ENCODE measurements at regions not wholly inside any gene's neighbourhood (a gene's known extent, or its start where the extent isn't known, plus 50 kb on each side); places are given as distances from the start of the nearest gene placed in this dataset.

- TF ChIP-seq CTCF (conservative IDR thresholded peaks at IDR 0.05), result peak; percentile 37; the same call in 2 of the 3 replicates
- WGBS (ENCODE audit: extremely low coverage, insufficient read length, low lambda C conversion rate), result no CpG with 5 or more reads among the region's 6 CpGs
- no peaks in the 10 kb centered on the region for H3K36me3 Mint-ChIP-seq (ENCODE audit: insufficient read depth in 1 of 3, low read depth in 3 of 3)
- Histone ChIP-seq H3K23me2 (ENCODE audit: insufficient read length, low read depth, low read length, poor library complexity, severe bottlenecking) (no peaks in the 10 kb centered on the region), H3K27me3 (ENCODE audit: insufficient read depth, low read length) (no peaks in the 10 kb centered on the region), H3K18ac (ENCODE audit: insufficient read length, low read depth, low read length) (no peak overlapping the region), H3K9me3 (ENCODE audit: control insufficient read depth, low read depth, low read length) (no peaks in the 10 kb centered on the region), H2BK5ac (ENCODE audit: insufficient read length, low read length) (no peak overlapping the region), H4K91ac (ENCODE audit: insufficient read length, low read depth, low read length) (no peak overlapping the region), H4K20me1 (ENCODE audit: control insufficient read depth, insufficient read depth, insufficient read length) (no peaks in the 10 kb centered on the region), H2BK12ac (ENCODE audit: insufficient read length, low read depth, low read length) (no peak overlapping the region), H3T11ph (ENCODE audit: low read length) (no peak overlapping the region), H2BK120ac (ENCODE audit: low read depth, low read length, poor library complexity, severe bottlenecking) (no peak overlapping the region), H3K23ac (ENCODE audit: insufficient read length, low read depth, low read length) (no peak overlapping the region), H3K14ac (ENCODE audit: insufficient read depth, low read length) (no peak overlapping the region), H4K5ac (ENCODE audit: insufficient read length, low read depth, low read length) (no peak overlapping the region), H3K79me1 (ENCODE audit: insufficient read depth, low read depth, low read length, poor library complexity, severe bottlenecking) (no peaks in the 10 kb centered on the region), H2BK15ac (ENCODE audit: low read depth, low read length) (no peak overlapping the region), H2BK20ac (ENCODE audit: low read depth, low read length, poor library complexity, severe bottlenecking) (no peak overlapping the region), H3K9ac (ENCODE audit: extremely low read depth, insufficient read length, low read length) (no peak overlapping the region), H3K4ac (ENCODE audit: low read depth, low read length) (no peak overlapping the region), H3K4me1 (ENCODE audit: insufficient read depth, low read length) (no peaks in the 10 kb centered on the region), H3K27ac (ENCODE audit: insufficient read length, low read depth, low read length) (no peak overlapping the region), H2AFZ (ENCODE audit: low read length) (no peak overlapping the region), H3K4me2 (ENCODE audit: insufficient read depth, insufficient read length, low read length) (no peak overlapping the region), H3K56ac (ENCODE audit: insufficient read length, low read depth, low read length) (no peak overlapping the region), H4K8ac (replicated peaks; ENCODE audit: insufficient read length, low read depth, low read length) (no peak overlapping the region), H3K79me2 (ENCODE audit: insufficient read depth, low read length) (no peaks in the 10 kb centered on the region), H2AK5ac (ENCODE audit: insufficient read length, low read length) (no peak overlapping the region)
- no peaks in the 10 kb centered on the region for H3K9me3 Mint-ChIP-seq
- no peak overlapping the region for H3K4me3 Mint-ChIP-seq
- H3K4me1 Mint-ChIP-seq, result peaks cover 13% of the 10 kb centered on the region in 2 experiments
- DNase-seq, result peak; percentile 66
- H3K27me3 Mint-ChIP-seq (ENCODE audit: low read depth), result no peaks in the 10 kb centered on the region
- peak overlapping the region in 2 of 3 experiments; percentile 7 to 31; a peak in 1 of 7 replicates for H3K27ac Mint-ChIP-seq
These were observed 344.1 kb upstream of the LMO3 start for GRCh38 chr12:16949871-16950667.
